GM12878 (cell line): ENCODE measurements at regions not wholly inside any gene's neighbourhood (a gene's known extent, or its start where the extent isn't known, plus 50 kb on each side); places are given as distances from the start of the nearest gene placed in this dataset.

Experiments
- CHD2 ChIP-seq: IDR thresholded peaks from 2 replicates; pipeline ENCODE4 v1.6.1; 2011; ENCODE audit warnings: low read depth, low read length, improper control_type of control experiment, borderline replicate concordance
- NR2F1 ChIP-seq: fragments of 450-650 bp; conservative IDR thresholded peaks from 2 replicates; pipeline ENCODE4 v1.6.1; 2017; ENCODE audit warnings: mild to moderate bottlenecking
- NRF1 ChIP-seq: conservative IDR thresholded peaks from 2 replicates; pipeline ENCODE4 v1.6.1; 2011; ENCODE audit warnings: mild to moderate bottlenecking, low read depth, low read length, improper control_type of control experiment
- POLR2A ChIP-seq: IDR thresholded peaks from 2 replicates; pipeline ENCODE4 v1.6.1; 2011; ENCODE audit warnings: low read depth, mild to moderate bottlenecking, low read length
- RAD21 ChIP-seq: IDR thresholded peaks from 2 replicates; pipeline ENCODE4 v1.6.1; 2011; ENCODE audit warnings: mild to moderate bottlenecking, low read depth, low read length, moderate library complexity; ENCODE audit not compliant: insufficient read depth
- YY1 ChIP-seq: IDR thresholded peaks from 2 replicates; pipeline ENCODE4 v1.6.1; 2011; ENCODE audit warnings: low read depth, mild to moderate bottlenecking, low read length
- ZNF207 ChIP-seq: fragments of 450-650 bp; IDR thresholded peaks from 2 replicates; pipeline ENCODE4 v1.6.1; 2014; ENCODE audit warnings: antibody characterized with exemption, mild to moderate bottlenecking, borderline replicate concordance
- ZNF217 ChIP-seq: fragments of 450-650 bp; IDR thresholded peaks from 2 replicates; pipeline ENCODE4 v1.6.1; 2017; ENCODE audit warnings: antibody characterized with exemption, mild to moderate bottlenecking
- ZNF622 ChIP-seq: fragments of 450-650 bp; IDR thresholded peaks from 2 replicates; pipeline ENCODE4 v1.6.1; 2017; ENCODE audit warnings: mild to moderate bottlenecking, inconsistent platforms
- TF ChIP-seq, protein P1 (sequence below), 3 experiments: IDR thresholded peaks in 2 of 3; conservative IDR thresholded peaks in 1 of 3; 2 replicates each; pipeline ENCODE4 v1.5.1; 2011; ENCODE audit warnings: low read depth in 3 of 3, low read length in 3 of 3, mild to moderate bottlenecking in 3 of 3, control low read depth in 2 of 3, moderate library complexity in 2 of 3, inconsistent platforms in 1 of 3, mixed read lengths in 1 of 3; ENCODE audit not compliant: control insufficient read depth in 2 of 3, insufficient read depth in 1 of 3; ENCODE audit errors: extremely low read depth in 1 of 3
- TF ChIP-seq, protein P2 (sequence below): IDR thresholded peaks from 2 replicates; pipeline ENCODE4 v1.6.1; 2012; ENCODE audit warnings: low read depth, low read length, improper control_type of control experiment

DNA sequence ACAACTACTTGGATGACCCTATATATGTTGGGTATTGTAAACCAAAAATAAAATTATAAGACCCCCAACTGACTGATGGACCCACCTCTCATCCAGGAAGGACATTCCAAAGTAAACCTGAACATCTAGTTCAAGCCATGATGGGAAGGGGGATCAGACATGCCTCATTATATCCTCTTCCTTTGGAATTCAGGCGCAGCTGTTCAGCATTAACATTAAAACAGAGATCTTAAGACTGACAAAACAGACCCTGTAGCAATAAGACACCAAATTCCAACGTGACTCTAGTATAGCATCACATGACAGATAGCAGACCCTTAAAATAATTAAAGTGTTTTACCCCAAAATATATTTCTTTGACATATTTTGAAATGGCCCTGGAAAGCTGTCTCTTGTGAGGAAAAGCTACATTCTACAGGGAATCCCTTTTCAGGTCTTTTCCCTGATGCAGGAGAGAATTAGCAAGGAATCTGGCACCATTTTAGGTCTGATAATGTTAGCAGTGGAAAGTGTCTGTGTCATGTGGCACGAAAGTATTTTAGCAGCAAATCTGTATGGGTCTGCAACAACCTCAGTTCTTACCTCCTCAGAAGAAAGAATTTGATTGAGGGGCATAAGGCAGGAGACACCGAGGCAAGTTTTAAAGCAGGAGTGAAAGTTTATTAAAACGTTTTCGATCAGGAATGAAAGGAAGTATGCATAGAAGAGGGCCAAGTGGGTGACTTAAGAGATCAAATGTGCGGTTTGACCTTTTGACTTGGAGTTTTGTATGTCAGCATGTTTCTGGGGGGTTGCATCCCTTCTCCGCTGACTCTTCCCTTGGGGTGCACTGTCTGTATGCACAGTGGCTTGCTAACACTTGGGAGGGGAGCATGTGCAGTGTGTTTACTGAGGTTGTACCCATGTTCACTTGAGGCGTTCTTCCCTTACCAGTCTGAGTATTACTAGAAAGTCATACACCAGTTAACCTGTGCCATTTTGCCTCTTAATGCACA lies 236.6 kb upstream of the PPP1R3A start:
- TF ChIP-seq, protein P1, sequence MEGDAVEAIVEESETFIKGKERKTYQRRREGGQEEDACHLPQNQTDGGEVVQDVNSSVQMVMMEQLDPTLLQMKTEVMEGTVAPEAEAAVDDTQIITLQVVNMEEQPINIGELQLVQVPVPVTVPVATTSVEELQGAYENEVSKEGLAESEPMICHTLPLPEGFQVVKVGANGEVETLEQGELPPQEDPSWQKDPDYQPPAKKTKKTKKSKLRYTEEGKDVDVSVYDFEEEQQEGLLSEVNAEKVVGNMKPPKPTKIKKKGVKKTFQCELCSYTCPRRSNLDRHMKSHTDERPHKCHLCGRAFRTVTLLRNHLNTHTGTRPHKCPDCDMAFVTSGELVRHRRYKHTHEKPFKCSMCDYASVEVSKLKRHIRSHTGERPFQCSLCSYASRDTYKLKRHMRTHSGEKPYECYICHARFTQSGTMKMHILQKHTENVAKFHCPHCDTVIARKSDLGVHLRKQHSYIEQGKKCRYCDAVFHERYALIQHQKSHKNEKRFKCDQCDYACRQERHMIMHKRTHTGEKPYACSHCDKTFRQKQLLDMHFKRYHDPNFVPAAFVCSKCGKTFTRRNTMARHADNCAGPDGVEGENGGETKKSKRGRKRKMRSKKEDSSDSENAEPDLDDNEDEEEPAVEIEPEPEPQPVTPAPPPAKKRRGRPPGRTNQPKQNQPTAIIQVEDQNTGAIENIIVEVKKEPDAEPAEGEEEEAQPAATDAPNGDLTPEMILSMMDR (IDR thresholded peaks at IDR 0.05 in 2 of 3, conservative IDR thresholded peaks at IDR 0.05 in 1 of 3; ENCODE audit: control insufficient read depth in 2 of 3, extremely low read depth in 1 of 3, insufficient read depth in 1 of 3, low read depth in 3 of 3, low read length in 3 of 3) = no peak
- TF ChIP-seq YY1 = no peak
- TF ChIP-seq ZNF207 = no peak
- no peak for TF ChIP-seq RAD21
- no peak for TF ChIP-seq ZNF622
- no peak for TF ChIP-seq ZNF217
- no peak for TF ChIP-seq CHD2
- TF ChIP-seq NRF1 = no peak
- TF ChIP-seq, protein P2, sequence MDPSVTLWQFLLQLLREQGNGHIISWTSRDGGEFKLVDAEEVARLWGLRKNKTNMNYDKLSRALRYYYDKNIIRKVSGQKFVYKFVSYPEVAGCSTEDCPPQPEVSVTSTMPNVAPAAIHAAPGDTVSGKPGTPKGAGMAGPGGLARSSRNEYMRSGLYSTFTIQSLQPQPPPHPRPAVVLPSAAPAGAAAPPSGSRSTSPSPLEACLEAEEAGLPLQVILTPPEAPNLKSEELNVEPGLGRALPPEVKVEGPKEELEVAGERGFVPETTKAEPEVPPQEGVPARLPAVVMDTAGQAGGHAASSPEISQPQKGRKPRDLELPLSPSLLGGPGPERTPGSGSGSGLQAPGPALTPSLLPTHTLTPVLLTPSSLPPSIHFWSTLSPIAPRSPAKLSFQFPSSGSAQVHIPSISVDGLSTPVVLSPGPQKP = no peak
- no peak for TF ChIP-seq POLR2A
- TF ChIP-seq NR2F1 = no peak
